Erythroblast (primary cell): ENCODE measurements at regions not wholly inside any gene's neighbourhood (a gene's known extent, or its start where the extent isn't known, plus 50 kb on each side); places are given as distances from the start of the nearest gene placed in this dataset.

Experiments used
- GATA1 ChIP-seq: IDR thresholded peaks from 2 replicates; pipeline ENCODE4 v1.6.1; 2011; ENCODE audit warnings: low read depth, mild to moderate bottlenecking, control low read depth, low read length, moderate library complexity
- POLR2A ChIP-seq: IDR thresholded peaks from 2 replicates; pipeline ENCODE4 v1.6.1; 2011; ENCODE audit warnings: mild to moderate bottlenecking, low read length

DNA sequence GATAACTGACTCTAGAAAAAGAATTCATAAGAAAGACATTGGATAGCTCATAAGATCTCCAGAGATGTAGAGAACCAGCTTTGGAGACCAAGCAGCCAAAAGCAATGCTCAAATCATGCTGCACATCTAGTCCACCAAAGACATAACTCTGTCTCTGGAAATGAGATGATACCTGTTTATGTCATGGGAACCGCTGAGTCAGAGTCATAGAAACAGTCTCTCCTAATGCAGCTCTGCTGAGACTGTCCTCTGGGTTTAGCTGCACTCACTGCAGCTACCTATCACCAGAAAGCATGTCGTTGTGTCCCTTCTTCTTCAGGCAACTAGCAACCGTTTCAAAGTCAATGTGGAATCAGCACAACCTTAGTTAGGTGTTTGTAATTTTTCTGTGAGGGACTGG, 218.5 kb upstream of the ROBO1 start:
- TF ChIP-seq POLR2A, result no peak
- TF ChIP-seq GATA1, result no peak
